ENCODE measurements at regions not wholly inside any gene's neighbourhood (a gene's known extent, or its start where the extent isn't known, plus 50 kb on each side); places are given as distances from the start of the nearest gene placed in this dataset.

- TF ChIP-seq POLR2A (IDR thresholded peaks at IDR 0.05), result no peak
- no peak for TF ChIP-seq CTCF (IDR thresholded peaks at IDR 0.05)
These were observed 386.0 kb upstream of the KLF4 start for GRCh38 chr9:107875571-107875980.

Data from right lobe of liver (tissue), 4 donors.